ENCODE measurements at regions not wholly inside any gene's neighbourhood (a gene's known extent, or its start where the extent isn't known, plus 50 kb on each side); places are given as distances from the start of the nearest gene placed in this dataset.

DNA sequence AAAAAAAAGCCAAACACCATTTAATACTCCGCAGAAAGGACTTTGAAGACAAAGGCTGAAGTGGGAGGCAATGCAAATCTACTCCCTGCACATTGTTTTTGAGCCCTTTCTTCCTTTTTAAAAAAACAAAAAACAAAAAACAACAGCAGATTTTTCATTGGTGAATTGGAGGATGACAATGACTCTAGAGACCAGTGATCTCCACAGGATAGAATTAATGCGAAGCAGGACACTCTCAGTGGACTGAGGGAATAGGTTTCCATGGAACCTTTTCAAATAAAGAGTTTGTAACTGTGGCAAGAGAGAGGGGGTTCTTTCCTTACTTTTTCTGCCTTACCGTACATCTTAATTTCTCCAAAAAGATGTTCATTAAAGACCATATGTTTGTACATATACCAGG lies 371.0 kb downstream of the MEIS1 start:
- TF ChIP-seq, protein P1, sequence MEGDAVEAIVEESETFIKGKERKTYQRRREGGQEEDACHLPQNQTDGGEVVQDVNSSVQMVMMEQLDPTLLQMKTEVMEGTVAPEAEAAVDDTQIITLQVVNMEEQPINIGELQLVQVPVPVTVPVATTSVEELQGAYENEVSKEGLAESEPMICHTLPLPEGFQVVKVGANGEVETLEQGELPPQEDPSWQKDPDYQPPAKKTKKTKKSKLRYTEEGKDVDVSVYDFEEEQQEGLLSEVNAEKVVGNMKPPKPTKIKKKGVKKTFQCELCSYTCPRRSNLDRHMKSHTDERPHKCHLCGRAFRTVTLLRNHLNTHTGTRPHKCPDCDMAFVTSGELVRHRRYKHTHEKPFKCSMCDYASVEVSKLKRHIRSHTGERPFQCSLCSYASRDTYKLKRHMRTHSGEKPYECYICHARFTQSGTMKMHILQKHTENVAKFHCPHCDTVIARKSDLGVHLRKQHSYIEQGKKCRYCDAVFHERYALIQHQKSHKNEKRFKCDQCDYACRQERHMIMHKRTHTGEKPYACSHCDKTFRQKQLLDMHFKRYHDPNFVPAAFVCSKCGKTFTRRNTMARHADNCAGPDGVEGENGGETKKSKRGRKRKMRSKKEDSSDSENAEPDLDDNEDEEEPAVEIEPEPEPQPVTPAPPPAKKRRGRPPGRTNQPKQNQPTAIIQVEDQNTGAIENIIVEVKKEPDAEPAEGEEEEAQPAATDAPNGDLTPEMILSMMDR (conservative IDR thresholded peaks at IDR 0.05), result no peak
- no peak for TF ChIP-seq EZH2 (IDR thresholded peaks at IDR 0.05; ENCODE audit: low read depth)
